Aorta (tissue), 5 donors: ENCODE measurements at regions not wholly inside any gene's neighbourhood (a gene's known extent, or its start where the extent isn't known, plus 50 kb on each side); places are given as distances from the start of the nearest gene placed in this dataset.

ENCODE experiments used
- ATAC-seq: fragments of 200-7000 bp; cut with Tn5 transposase; one replicate; pipeline ENCODE4 v1.9.1; 2022; ENCODE audit warnings: moderate library complexity; ENCODE audit not compliant: low FRiP score
- DNase-seq, 2 donors: peaks; one replicate each; pipeline ENCODE4 v3.0.0-alpha.2; 2020
- H3K27ac ChIP-seq, 2 donors: one replicate each; pipeline ENCODE4 v1.5.1; 2013; ENCODE audit warnings: low read length in 2 of 2, mild to moderate bottlenecking in 2 of 2, moderate library complexity in 2 of 2, control low read depth in 1 of 2, inconsistent platforms in 1 of 2, low read depth in 1 of 2
- H3K27me3 ChIP-seq, 2 donors: one replicate each; pipeline ENCODE4 v1.6.1; 2013; ENCODE audit warnings: control low read depth in 1 of 2, low read length in 1 of 2, mild to moderate bottlenecking in 1 of 2, moderate library complexity in 1 of 2; ENCODE audit not compliant: insufficient read depth in 2 of 2, control insufficient read depth in 1 of 2
- H3K36me3 ChIP-seq, 2 donors: one replicate each; pipeline ENCODE4 v1.6.1; 2013; ENCODE audit warnings: control low read depth in 1 of 2, low read length in 1 of 2, mild to moderate bottlenecking in 1 of 2; ENCODE audit not compliant: insufficient read depth in 2 of 2, control insufficient read depth in 1 of 2
- H3K4me1 ChIP-seq, 2 donors: one replicate each; pipeline ENCODE4 v1.6.1; 2013; ENCODE audit warnings: low read length in 2 of 2, control low read depth in 1 of 2, mild to moderate bottlenecking in 1 of 2, moderate library complexity in 1 of 2; ENCODE audit not compliant: insufficient read depth in 2 of 2, control insufficient read depth in 1 of 2
- H3K4me3 ChIP-seq, 2 donors: one replicate each; pipeline ENCODE4 v1.5.1; 2013; ENCODE audit warnings: low read length in 2 of 2, control low read depth in 1 of 2, mild to moderate bottlenecking in 1 of 2
- H3K9me3 ChIP-seq: one replicate; pipeline ENCODE4 v1.6.1; 2013; ENCODE audit warnings: mild to moderate bottlenecking, low read length; ENCODE audit not compliant: control insufficient read depth
- WGBS, 2 donors: extraction: QIAGEN DNeasy Blood & Tissue Kit; methylation state at CpG; one replicate each; pipeline ENCODE4 v1.1.7; 2013; 5-methylcytosine and 5-hydroxymethylcytosine counted together
- intact Hi-C, 2 donors: fragments of 100-400 bp; cut with DNase I; formaldehyde crosslinking; loops; one replicate each; pipeline versions ENCODE4 v1.14.2 to v1.15.0; 2022
- donor health status: healthy with polysubstance abuse.
- donor health status: Bipolar disorder and iron deficiency.
- donor health status: DM: no; HTN: no; CAD: no.
- donor health status: DM: no; HTN: no; CAD: no.
- donor health status: DM: yes; HTN: yes; CAD: no.

DNA sequence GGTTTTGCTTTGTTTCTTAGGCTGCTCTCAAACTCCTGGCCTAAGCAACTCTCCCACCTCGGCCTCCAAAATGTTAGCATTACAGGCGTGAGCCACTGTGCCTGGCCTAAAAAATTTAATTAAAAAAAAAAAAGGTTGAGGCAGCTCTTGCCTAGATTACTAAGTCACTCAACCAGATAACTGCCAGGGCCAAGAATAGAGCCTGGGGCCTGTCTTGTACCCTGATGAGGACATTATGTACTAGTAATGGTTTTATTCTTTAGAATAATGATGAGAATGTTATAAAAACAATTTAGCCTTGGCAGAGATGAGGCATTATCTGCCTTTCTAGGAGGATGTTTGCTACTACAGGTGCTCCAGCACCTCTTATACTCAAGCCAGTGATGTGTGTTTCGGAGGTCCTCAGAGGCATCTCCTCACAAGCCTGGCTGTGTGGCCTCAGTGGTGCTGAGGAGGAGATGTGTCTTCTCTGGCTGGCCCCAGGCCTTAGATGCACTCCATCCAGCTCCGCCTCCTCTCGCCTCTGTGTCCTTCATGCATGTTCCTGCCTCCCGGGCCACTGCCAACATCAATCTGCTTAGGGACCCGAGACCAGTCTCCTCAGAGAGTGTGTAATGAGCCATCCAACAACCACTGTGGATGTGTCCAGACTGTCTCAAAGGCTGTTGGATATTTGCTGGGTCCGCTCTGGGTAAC, 337.7 kb upstream of the GATB start:
- intact Hi-C loops: no loop called here
- H3K4me3 ChIP-seq: no peak overlapping the region
- no peak for ATAC-seq
- no peak for DNase-seq
- H3K4me1 ChIP-seq: no peaks in the 10 kb centered on the region
- H3K36me3 ChIP-seq: no peaks in the 10 kb centered on the region
- H3K9me3 ChIP-seq: no peaks in the 10 kb centered on the region
- no peak overlapping the region for H3K27ac ChIP-seq
- WGBS, 2 donors: 91 to 92% methylated on average over 8 of the region's 8 CpGs
- H3K27me3 ChIP-seq: no peaks in the 10 kb centered on the region

DNA sequence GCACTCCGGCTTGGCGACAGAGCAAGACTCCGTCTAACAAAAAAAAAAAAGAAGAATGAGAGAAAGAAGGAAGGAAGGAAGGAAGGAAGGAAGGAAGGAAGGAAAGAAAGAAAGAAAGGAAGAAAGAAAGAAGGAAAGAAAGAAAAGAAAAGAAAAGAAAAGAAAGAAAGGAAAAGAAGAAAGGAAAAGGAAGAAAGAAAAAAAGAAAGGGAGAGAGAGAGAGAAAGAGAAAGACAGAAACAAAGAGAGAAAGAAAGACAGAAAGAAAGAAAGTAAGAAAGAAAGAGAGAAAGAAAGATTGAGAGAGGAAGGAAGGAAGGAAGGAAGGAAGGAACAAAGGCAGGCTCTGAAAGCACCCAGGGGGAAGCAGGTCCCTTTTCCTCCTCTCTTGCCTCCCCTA, 336.6 kb upstream of the GATB start:
- Histone ChIP-seq H3K9me3 (no peaks in the 10 kb centered on the region), H3K4me1 (no peaks in the 10 kb centered on the region), H3K27ac (no peak overlapping the region), H3K4me3 (no peak overlapping the region), H3K27me3 (no peaks in the 10 kb centered on the region), H3K36me3 (no peaks in the 10 kb centered on the region)
- ATAC-seq (no peak), DNase-seq (no peak)
- intact Hi-C loops: no loop called here
- 92 to 97% methylated on average over 3 of the region's 3 CpGs for WGBS, 2 donors

DNA sequence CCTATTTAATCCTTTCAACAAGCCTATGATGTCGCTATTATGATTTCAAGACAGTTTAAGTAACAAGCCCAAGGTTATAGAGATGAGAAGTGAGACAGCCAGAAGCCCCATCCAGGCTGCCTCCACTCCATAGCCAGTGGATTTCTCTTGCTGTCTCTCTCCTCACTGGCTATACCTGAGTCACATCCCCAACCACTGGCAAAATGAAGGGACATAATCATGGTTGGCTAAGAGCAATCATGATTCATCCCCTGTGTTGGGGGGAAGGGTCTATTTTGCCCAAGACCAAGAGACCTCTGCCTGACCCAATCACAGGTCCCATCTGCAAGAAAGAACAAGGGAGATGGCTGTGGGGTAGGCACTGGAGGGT, 334.9 kb upstream of the GATB start:
- no peaks in the 10 kb centered on the region for H3K27me3 ChIP-seq
- no peaks in the 10 kb centered on the region for H3K4me1 ChIP-seq
- H3K27ac ChIP-seq: no peak overlapping the region
- intact Hi-C loops: no loop called here
- ATAC-seq: no peak
- no peak overlapping the region for H3K4me3 ChIP-seq
- no peaks in the 10 kb centered on the region for H3K36me3 ChIP-seq
- DNase-seq: no peak
- no peaks in the 10 kb centered on the region for H3K9me3 ChIP-seq
- 90 to 94% methylated on average over 1 of the region's 1 CpG for WGBS, 2 donors

DNA sequence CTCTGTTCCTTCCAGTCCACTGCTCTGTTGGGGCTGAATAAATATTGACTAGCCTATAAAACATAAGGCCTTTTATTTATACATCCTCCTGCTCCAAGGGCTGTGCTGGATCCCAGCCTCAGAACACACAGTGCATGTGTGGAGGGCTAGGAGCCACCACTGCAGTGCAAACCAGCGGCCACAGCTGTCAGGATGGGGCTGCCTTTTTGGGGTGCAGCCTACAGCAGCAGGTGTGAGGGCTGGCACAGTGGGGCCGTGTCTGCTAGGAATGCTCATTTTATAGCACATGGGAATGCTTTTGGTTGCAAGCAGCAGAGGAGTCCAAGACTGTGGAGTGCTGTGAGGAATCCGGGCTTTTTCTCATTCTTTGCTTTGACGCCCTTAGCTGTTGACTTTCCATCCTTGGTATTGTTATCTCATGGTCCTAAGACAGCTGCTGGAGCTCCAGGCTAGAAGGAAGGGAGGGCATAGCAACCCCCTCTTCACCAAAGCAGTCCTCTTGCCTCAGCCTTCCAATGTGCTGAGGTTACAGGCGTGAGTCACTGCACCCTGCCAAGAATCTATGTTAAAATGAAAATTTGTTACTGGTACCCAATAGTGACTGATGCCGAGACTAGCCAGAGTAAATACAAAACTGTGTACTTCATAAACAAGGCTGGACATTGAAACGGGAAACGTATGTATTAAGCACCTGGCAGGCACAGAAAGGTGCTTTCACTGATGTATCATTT, 334.3 kb upstream of the GATB start:
- H3K4me1 ChIP-seq: no peaks in the 10 kb centered on the region
- no peaks in the 10 kb centered on the region for H3K36me3 ChIP-seq
- H3K4me3 ChIP-seq: no peak overlapping the region
- H3K27ac ChIP-seq: no peak overlapping the region
- no peaks in the 10 kb centered on the region for H3K27me3 ChIP-seq
- intact Hi-C loops: no loop called here
- 10 to 12% methylated on average over 8 of the region's 8 CpGs for WGBS, 2 donors
- DNase-seq: no peak
- no peak for ATAC-seq
- no peaks in the 10 kb centered on the region for H3K9me3 ChIP-seq

DNA sequence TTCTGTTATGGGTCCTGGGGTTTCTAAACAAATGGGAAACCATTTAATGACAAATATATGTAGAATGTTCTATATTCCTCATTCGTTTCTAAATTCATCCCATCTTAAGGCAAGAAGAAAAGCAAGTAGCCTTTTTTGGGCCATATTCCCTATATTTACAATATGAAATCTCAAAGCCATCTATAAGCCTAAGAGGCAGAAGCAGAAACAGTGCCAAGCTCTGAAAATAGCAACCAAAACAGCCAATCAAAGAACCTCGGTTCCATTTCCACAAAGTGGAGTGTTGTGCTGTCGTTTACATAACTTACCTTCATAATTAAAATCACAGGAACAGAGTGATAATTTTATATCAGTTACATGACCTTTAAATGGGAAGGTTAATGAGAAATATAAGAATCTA, 330.6 kb upstream of the GATB start:
- Histone ChIP-seq H3K27ac (no peak overlapping the region), H3K36me3 (no peaks in the 10 kb centered on the region), H3K4me3 (no peak overlapping the region), H3K4me1 (no peaks in the 10 kb centered on the region), H3K27me3 (peaks cover 0 to 2% of the 10 kb centered on the region in 2 donors), H3K9me3 (no peaks in the 10 kb centered on the region)
- no peak for DNase-seq
- ATAC-seq: no peak
- 60 to 66% methylated on average over 3 of the region's 3 CpGs for WGBS, 2 donors
- intact Hi-C loops: no loop called here

DNA sequence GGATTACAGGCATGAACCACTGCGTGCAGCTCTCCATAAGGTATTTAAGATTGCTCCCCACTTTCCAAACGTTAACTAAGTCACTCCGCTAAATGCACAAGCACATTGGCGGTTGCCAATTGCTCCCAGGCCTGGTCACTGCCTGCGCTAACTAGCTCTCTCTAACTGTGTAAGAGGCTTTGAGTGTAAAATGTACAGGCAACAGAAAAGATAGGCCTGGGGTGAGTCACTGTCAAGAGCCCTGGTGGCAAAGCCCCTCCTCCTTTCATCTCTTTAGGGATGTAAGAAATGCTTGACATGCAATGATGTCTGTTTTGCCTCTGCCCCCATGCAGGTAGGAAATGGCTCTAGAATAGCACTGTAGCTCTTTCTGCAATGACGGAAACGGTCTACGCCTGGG, 329.7 kb upstream of the GATB start:
- intact Hi-C loops: no loop called here
- peaks cover 0 to 2% of the 10 kb centered on the region in 2 donors for H3K27me3 ChIP-seq
- no peaks in the 10 kb centered on the region for H3K4me1 ChIP-seq
- no peaks in the 10 kb centered on the region for H3K9me3 ChIP-seq
- no peak overlapping the region for H3K27ac ChIP-seq
- no peak overlapping the region for H3K4me3 ChIP-seq
- no peak for ATAC-seq
- H3K36me3 ChIP-seq: no peaks in the 10 kb centered on the region
- DNase-seq: no peak
- 79 to 83% methylated on average over 8 of the region's 8 CpGs for WGBS, 2 donors

DNA sequence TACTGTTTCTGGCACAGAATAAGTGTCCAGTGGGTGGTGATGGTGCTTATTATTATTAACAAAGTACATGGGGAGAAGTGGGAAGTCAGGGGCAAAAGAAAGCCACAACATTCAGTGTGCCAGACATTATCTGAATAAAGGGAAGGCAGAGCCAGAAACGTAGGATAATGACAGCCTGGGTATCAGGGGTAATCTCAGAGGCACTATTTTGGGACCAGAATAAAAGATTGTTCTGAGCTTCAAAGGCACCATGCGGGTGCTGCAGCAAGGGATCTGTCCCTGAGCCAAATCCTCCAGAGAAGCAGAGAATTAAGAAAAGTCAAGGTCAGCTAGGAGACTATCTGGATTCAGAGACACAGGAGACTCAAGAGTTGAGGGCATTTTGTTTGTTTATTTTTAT, 328.8 kb upstream of the GATB start:
- H3K9me3 ChIP-seq: no peaks in the 10 kb centered on the region
- no peak overlapping the region for H3K4me3 ChIP-seq
- H3K27ac ChIP-seq: no peak overlapping the region
- intact Hi-C loops: no loop called here
- no peaks in the 10 kb centered on the region for H3K4me1 ChIP-seq
- WGBS, 2 donors: 39 to 44% methylated on average over 2 of the region's 2 CpGs
- peaks cover 0 to 2% of the 10 kb centered on the region in 2 donors for H3K27me3 ChIP-seq
- H3K36me3 ChIP-seq: no peaks in the 10 kb centered on the region
- ATAC-seq (no peak), DNase-seq (no peak)

DNA sequence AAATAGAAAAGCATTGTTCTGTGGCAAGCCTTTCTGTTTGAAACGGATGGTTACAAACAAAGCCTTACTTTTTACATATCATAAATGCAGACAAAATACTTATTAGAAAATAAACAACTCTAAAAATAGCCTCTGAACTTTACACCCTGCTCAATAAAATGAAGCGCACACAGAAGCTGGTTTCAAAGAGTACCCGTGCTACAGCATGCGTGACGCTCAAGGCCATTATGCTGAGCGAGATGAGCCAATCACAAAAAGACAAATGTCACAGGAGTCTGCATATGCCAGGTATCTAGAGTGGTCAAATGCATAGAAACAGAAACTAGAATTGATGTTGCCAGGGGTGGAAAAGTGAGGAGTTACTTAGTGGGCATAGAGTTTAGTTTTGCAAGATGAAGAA, 326.5 kb upstream of the GATB start:
- Histone ChIP-seq H3K36me3 (no peaks in the 10 kb centered on the region), H3K4me3 (no peak overlapping the region), H3K4me1 (no peaks in the 10 kb centered on the region), H3K27ac (no peak overlapping the region), H3K9me3 (no peaks in the 10 kb centered on the region), H3K27me3 (peaks cover 0 to 4% of the 10 kb centered on the region in 2 donors)
- ATAC-seq: no peak
- WGBS, 2 donors: 83 to 84% methylated on average over 6 of the region's 6 CpGs
- DNase-seq: no peak
- intact Hi-C loops: no loop called here

DNA sequence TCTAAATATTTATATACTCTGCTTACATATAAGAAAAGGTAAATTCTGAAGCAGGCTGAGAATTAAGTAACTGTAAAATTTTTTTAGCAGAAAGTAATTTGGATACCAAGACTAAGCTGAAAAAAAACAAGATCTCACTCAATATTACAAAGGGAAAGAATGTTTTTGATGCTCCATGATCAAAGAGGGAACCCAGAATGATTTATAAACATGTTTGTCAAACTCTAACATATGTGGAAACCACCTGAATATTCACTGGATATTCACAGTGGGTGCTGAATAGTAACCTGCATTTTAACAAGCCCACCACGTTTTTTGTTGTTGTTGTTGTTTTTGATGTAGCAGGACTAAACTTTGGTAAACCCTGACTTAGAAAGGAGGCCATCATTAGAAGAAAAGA, 324.9 kb upstream of the GATB start:
- WGBS, 2 donors: 1 to 6% methylated on average over 1 of the region's 1 CpG
- Histone ChIP-seq H3K27ac (no peak overlapping the region), H3K9me3 (no peaks in the 10 kb centered on the region), H3K4me1 (no peaks in the 10 kb centered on the region), H3K36me3 (no peaks in the 10 kb centered on the region), H3K27me3 (peaks cover 0 to 4% of the 10 kb centered on the region in 2 donors), H3K4me3 (no peak overlapping the region)
- intact Hi-C loops: no loop called here
- ATAC-seq (no peak), DNase-seq (no peak)
